ENCODE measurements at regions not wholly inside any gene's neighbourhood (a gene's known extent, or its start where the extent isn't known, plus 50 kb on each side); places are given as distances from the start of the nearest gene placed in this dataset.

- H3K27me3 ChIP-seq (ENCODE audit: insufficient read depth, low read depth, low read length): no peaks in the 10 kb centered on the region
- no peak overlapping the region for H3K27ac ChIP-seq (ENCODE audit: low read length)
- TF ChIP-seq RAD21 (conservative IDR thresholded peaks at IDR 0.05) (no peak), MXI1 (conservative IDR thresholded peaks at IDR 0.05; ENCODE audit: poor library complexity, severe bottlenecking) (no peak), POLR2AphosphoS5 (IDR thresholded peaks at IDR 0.05) (no peak), EP300 (conservative IDR thresholded peaks at IDR 0.05; ENCODE audit: poor library complexity, severe bottlenecking) (no peak), SMC3 (conservative IDR thresholded peaks at IDR 0.05; ENCODE audit: poor library complexity) (no peak), TAF1 (IDR thresholded peaks at IDR 0.05; ENCODE audit: low read depth) (no peak), EZH2 (IDR thresholded peaks at IDR 0.05; ENCODE audit: borderline replicate concordance, insufficient read depth, low read length, poor library complexity, severe bottlenecking) (no peak)
- TF ChIP-seq, protein P1, sequence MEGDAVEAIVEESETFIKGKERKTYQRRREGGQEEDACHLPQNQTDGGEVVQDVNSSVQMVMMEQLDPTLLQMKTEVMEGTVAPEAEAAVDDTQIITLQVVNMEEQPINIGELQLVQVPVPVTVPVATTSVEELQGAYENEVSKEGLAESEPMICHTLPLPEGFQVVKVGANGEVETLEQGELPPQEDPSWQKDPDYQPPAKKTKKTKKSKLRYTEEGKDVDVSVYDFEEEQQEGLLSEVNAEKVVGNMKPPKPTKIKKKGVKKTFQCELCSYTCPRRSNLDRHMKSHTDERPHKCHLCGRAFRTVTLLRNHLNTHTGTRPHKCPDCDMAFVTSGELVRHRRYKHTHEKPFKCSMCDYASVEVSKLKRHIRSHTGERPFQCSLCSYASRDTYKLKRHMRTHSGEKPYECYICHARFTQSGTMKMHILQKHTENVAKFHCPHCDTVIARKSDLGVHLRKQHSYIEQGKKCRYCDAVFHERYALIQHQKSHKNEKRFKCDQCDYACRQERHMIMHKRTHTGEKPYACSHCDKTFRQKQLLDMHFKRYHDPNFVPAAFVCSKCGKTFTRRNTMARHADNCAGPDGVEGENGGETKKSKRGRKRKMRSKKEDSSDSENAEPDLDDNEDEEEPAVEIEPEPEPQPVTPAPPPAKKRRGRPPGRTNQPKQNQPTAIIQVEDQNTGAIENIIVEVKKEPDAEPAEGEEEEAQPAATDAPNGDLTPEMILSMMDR (IDR thresholded peaks at IDR 0.05; ENCODE audit: poor library complexity, severe bottlenecking): no peak
- TF ChIP-seq, protein P2, sequence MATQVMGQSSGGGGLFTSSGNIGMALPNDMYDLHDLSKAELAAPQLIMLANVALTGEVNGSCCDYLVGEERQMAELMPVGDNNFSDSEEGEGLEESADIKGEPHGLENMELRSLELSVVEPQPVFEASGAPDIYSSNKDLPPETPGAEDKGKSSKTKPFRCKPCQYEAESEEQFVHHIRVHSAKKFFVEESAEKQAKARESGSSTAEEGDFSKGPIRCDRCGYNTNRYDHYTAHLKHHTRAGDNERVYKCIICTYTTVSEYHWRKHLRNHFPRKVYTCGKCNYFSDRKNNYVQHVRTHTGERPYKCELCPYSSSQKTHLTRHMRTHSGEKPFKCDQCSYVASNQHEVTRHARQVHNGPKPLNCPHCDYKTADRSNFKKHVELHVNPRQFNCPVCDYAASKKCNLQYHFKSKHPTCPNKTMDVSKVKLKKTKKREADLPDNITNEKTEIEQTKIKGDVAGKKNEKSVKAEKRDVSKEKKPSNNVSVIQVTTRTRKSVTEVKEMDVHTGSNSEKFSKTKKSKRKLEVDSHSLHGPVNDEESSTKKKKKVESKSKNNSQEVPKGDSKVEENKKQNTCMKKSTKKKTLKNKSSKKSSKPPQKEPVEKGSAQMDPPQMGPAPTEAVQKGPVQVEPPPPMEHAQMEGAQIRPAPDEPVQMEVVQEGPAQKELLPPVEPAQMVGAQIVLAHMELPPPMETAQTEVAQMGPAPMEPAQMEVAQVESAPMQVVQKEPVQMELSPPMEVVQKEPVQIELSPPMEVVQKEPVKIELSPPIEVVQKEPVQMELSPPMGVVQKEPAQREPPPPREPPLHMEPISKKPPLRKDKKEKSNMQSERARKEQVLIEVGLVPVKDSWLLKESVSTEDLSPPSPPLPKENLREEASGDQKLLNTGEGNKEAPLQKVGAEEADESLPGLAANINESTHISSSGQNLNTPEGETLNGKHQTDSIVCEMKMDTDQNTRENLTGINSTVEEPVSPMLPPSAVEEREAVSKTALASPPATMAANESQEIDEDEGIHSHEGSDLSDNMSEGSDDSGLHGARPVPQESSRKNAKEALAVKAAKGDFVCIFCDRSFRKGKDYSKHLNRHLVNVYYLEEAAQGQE (IDR thresholded peaks at IDR 0.05; ENCODE audit: borderline replicate concordance): no peak
- no peaks in the 10 kb centered on the region for H3K79me2 ChIP-seq (replicated peaks; ENCODE audit: insufficient read depth, low read length)
- no peak overlapping the region for H3K9ac ChIP-seq (ENCODE audit: low read length)
- H3K9me3 ChIP-seq (ENCODE audit: low read length): no peaks in the 10 kb centered on the region
- no peak overlapping the region for H3K4me2 ChIP-seq (ENCODE audit: low read length)
- no peak overlapping the region for H3K4me3 ChIP-seq (ENCODE audit: low read length)
- H3F3A ChIP-seq (ENCODE audit: insufficient read depth, low read length, poor library complexity, severe bottlenecking): no peaks in the 10 kb centered on the region
- no peaks in the 10 kb centered on the region for H4K20me1 ChIP-seq (ENCODE audit: insufficient read depth)
- H2AFZ ChIP-seq (ENCODE audit: low read depth, low read length): no peak overlapping the region
- no peaks in the 10 kb centered on the region for H3K36me3 ChIP-seq (ENCODE audit: insufficient read depth, low read length)
- no peaks in the 10 kb centered on the region for H3K9me2 ChIP-seq (ENCODE audit: insufficient read depth, low read length)
These were observed 865.6 kb upstream of the ID2 start for GRCh38 chr2:7816233-7816632.

- no peaks in the 10 kb centered on the region for H3K36me3 ChIP-seq (ENCODE audit: insufficient read depth, low read length)
- H3K4me3 ChIP-seq (ENCODE audit: low read length): no peak overlapping the region
- H3K9me3 ChIP-seq (ENCODE audit: low read length): no peaks in the 10 kb centered on the region
- H3K79me2 ChIP-seq (replicated peaks; ENCODE audit: insufficient read depth, low read length): no peaks in the 10 kb centered on the region
- no peaks in the 10 kb centered on the region for H3K27me3 ChIP-seq (ENCODE audit: insufficient read depth, low read depth, low read length)
- TF ChIP-seq SMC3 (conservative IDR thresholded peaks at IDR 0.05; ENCODE audit: poor library complexity) (no peak), EP300 (conservative IDR thresholded peaks at IDR 0.05; ENCODE audit: poor library complexity, severe bottlenecking) (no peak), MXI1 (conservative IDR thresholded peaks at IDR 0.05; ENCODE audit: poor library complexity, severe bottlenecking) (no peak), POLR2AphosphoS5 (IDR thresholded peaks at IDR 0.05) (no peak), EZH2 (IDR thresholded peaks at IDR 0.05; ENCODE audit: borderline replicate concordance, insufficient read depth, low read length, poor library complexity, severe bottlenecking) (no peak), TAF1 (IDR thresholded peaks at IDR 0.05; ENCODE audit: low read depth) (no peak), RAD21 (conservative IDR thresholded peaks at IDR 0.05) (no peak)
- TF ChIP-seq, protein P2 (IDR thresholded peaks at IDR 0.05; ENCODE audit: borderline replicate concordance): no peak
- TF ChIP-seq, protein P1 (IDR thresholded peaks at IDR 0.05; ENCODE audit: poor library complexity, severe bottlenecking): no peak
- no peak overlapping the region for H3K27ac ChIP-seq (ENCODE audit: low read length)
- H4K20me1 ChIP-seq (ENCODE audit: insufficient read depth): no peaks in the 10 kb centered on the region
- no peak overlapping the region for H3K9ac ChIP-seq (ENCODE audit: low read length)
- H2AFZ ChIP-seq (ENCODE audit: low read depth, low read length): no peak overlapping the region
- H3F3A ChIP-seq (ENCODE audit: insufficient read depth, low read length, poor library complexity, severe bottlenecking): no peaks in the 10 kb centered on the region
- H3K4me2 ChIP-seq (ENCODE audit: low read length): no peak overlapping the region
- H3K9me2 ChIP-seq (ENCODE audit: insufficient read depth, low read length): no peaks in the 10 kb centered on the region
These were observed 864.9 kb upstream of the ID2 start for GRCh38 chr2:7816944-7817343.

All from neural cell (in vitro differentiated cells).